GM13977 (cell line): ENCODE measurements at regions not wholly inside any gene's neighbourhood (a gene's known extent, or its start where the extent isn't known, plus 50 kb on each side); places are given as distances from the start of the nearest gene placed in this dataset.

ENCODE experiments used
- DNase-seq: peaks from one replicate; pipeline ENCODE4 v3.0.0; 2012; ENCODE audit warnings: low spot score
- in situ Hi-C: fragments of 300-500 bp; cut with MboI; formaldehyde crosslinking; loops from one replicate; pipeline ENCODE4 v1.12.0; 2022; ENCODE audit warnings: low sequenced_read_pairs, low pct_unique_long_range_greater_than_20kb, mixed read lengths, inconsistent platforms; ENCODE audit not compliant: unreplicated experiment
- TF ChIP-seq, protein P1 (sequence below): IDR thresholded peaks from 2 replicates; pipeline ENCODE4 v1.5.1; 2012; ENCODE audit warnings: mild to moderate bottlenecking, control low read depth; ENCODE audit not compliant: insufficient read depth; ENCODE audit errors: extremely low read depth, missing control alignments

DNA sequence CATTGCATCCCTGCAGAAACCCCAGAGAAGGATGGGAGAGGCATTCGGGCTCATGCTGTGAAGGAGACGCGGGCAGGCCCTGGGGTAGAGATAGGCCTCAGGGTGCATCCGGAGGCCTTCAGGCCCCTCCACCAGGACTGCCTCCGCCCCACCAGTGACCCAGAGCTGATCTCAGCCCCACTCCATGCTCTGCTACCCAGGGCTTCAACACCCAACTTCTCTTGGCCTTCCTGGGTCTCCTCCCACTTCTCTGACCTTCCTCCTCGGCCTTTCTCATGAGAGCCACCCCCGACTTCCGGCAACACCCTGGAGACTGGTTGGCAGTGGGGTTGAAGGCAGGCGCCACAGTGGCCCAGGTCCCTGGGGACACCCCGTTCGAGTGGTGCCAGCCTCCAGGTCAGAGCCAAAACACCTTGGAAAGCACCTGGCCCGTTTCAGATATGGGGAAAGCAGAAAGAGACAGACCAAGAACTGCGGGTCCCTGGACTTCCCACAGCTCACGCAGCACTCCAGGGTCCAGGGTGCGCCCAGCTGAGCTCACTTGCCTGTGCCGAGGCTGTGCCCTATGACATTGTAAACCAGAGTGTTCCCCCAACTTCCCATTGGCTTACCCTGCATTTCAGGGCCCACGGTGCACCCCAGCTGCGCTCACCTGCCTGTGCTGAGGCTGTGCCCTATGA, 65.1 kb upstream of the OLFM1 start:
- no peak for DNase-seq
- in situ Hi-C loops = no loop called here
- TF ChIP-seq, protein P1, sequence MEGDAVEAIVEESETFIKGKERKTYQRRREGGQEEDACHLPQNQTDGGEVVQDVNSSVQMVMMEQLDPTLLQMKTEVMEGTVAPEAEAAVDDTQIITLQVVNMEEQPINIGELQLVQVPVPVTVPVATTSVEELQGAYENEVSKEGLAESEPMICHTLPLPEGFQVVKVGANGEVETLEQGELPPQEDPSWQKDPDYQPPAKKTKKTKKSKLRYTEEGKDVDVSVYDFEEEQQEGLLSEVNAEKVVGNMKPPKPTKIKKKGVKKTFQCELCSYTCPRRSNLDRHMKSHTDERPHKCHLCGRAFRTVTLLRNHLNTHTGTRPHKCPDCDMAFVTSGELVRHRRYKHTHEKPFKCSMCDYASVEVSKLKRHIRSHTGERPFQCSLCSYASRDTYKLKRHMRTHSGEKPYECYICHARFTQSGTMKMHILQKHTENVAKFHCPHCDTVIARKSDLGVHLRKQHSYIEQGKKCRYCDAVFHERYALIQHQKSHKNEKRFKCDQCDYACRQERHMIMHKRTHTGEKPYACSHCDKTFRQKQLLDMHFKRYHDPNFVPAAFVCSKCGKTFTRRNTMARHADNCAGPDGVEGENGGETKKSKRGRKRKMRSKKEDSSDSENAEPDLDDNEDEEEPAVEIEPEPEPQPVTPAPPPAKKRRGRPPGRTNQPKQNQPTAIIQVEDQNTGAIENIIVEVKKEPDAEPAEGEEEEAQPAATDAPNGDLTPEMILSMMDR = no peak

DNA sequence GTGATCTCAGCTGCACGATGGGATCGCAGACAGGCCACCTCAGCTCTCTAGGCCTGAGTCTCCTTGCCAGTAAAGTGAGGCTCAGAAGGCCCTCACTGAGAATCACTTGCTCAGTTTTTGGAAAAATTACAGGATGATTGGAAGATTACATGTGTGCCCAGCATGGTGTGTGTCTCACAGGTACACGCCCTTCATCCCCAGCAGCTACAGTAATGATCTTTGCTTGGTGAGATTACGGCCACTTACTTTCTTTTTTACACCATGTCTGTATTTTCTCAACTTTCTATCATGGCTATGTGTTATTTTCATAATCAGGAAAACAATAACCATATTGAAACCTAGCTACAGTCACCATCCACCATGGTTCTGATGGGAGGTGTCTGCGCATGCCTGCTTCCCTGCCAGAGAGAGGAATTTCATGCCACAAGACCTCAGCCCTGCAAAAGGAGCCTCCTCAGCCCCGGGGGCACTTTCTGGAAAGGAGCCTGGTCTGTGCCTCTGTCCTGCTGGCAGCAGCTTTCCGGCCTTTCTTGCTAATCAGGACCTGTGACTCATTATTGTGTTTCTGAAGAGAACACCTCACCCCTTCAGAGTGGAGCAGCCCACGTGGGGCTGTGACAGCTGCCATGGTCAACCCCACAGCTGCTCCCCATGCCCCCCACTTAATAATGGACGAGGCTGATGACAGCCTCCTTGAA, 64.2 kb upstream of the OLFM1 start:
- DNase-seq = no peak
- TF ChIP-seq, protein P1 = no peak
- in situ Hi-C loops = no loop called here

DNA sequence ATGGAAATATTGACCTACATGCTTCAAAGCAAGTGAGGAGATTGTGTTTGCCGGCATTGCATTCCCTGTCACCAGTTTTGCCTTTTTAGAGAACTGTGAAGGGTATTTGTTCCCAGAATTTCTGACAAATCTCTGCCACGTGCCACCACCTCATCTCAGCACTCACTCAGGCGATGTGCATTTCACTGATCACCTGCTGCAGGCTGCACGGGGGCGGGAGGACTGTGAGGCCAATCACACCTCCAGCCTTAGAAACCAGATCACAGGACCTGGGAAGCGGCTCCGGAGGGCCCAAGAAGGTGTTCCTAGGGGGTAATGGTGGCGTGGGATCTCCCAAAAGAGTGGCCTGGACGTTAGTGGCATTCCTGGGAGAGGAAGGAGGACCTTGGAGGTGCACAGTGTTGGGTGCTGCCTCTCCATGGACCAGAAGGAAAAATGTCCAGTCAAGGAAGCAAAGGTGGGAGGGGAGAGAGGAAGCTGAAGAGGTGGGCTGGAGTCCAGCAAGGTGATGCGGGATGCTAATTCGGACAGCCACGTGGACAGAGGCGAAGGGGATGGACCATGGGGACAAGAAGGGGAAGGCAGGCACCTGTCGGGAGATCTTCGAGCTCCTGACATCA, 63.6 kb upstream of the OLFM1 start:
- in situ Hi-C loops = no loop called here
- TF ChIP-seq, protein P1 = no peak
- no peak for DNase-seq

DNA sequence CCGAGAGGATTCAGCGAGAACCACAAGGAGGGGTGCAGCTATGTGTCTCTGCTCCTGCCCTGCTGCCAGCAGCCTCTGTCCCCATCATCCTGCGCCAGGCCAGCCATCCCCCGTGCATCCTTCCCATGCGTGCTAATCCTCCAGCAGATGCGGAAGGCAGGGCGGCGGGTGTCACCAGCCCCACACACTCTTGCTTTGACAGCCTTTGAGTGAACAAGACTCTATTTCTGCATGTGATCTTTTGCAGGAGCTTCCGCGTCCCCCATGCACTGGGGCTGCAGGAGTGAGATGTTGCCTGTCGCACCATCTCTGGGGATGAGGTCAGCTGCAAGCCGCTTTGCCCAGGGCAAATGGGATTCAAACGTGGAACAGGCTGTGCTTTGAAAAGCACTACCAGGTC, 58.0 kb upstream of the OLFM1 start:
- in situ Hi-C loops = no loop called here
- TF ChIP-seq, protein P1 = no peak
- no peak for DNase-seq

DNA sequence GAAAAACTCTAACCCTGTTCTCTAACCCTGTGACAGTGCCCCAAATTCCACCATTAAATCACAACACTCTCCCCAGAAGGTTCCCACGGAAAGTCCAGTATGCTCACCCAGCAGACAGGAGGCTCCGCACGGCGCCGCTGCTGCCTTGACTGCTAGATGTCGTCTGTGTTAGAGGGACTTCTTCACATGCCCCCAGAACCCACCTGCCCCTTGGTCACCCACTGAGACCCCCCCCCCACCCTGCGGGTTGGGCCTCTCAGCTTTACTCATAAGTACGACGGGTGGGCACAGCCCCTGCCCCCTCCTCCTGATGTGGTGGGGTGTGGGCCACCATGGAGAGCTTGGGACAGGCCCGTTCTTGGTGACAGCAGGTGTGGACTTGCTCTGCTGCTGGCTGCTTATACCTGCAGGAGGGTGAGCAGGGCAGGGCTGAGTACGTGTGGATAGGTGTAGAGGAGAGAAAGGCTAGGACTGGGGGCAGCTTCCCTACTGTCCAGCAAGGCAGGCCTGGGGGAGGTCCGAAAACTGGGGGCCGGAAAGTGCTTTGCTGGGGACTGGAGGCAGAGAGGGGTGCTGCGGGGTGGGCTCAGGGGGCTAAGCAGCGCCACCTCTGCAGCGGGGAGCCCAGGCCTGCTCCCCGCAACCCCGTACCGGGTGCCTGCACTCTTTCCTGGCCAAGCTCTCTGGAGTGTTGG, 57.5 kb upstream of the OLFM1 start:
- TF ChIP-seq, protein P1 = no peak
- no peak for DNase-seq
- in situ Hi-C loops = no loop called here

DNA sequence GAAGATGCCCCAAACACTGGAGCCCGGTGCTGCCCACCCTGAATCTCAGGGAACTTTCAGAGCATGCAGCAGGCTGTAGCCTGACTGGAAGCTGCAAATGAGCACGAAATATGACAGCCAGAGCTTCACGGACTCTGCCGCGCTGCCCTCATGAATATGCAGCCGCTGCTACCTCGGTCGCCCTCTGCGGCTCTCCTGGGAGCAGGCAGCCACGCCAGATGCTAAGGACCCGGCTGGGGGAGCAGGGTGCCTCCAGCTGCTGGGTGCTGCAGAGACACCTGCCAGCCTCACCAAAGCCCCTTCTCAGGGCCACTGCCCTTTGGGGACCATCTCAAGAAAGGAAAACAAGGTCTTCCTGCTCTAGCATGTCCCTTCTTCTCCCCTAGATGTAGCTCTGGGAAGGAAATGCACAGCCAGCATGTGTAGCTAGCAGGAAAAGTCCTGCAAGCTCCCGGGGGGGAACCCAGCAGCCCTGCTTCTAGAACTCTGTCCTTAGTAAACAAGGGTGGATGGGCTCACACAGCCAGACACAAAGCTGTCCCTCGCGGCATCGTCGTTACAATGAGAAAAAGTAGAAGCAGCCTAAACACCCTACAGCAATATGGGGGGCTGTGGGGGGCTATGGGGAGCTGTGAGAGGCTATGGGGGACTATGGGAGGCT, 56.8 kb upstream of the OLFM1 start:
- DNase-seq = no peak
- in situ Hi-C loops = no loop called here
- TF ChIP-seq, protein P1 = no peak
